ENCODE measurements at regions not wholly inside any gene's neighbourhood (a gene's known extent, or its start where the extent isn't known, plus 50 kb on each side); places are given as distances from the start of the nearest gene placed in this dataset.

DNA sequence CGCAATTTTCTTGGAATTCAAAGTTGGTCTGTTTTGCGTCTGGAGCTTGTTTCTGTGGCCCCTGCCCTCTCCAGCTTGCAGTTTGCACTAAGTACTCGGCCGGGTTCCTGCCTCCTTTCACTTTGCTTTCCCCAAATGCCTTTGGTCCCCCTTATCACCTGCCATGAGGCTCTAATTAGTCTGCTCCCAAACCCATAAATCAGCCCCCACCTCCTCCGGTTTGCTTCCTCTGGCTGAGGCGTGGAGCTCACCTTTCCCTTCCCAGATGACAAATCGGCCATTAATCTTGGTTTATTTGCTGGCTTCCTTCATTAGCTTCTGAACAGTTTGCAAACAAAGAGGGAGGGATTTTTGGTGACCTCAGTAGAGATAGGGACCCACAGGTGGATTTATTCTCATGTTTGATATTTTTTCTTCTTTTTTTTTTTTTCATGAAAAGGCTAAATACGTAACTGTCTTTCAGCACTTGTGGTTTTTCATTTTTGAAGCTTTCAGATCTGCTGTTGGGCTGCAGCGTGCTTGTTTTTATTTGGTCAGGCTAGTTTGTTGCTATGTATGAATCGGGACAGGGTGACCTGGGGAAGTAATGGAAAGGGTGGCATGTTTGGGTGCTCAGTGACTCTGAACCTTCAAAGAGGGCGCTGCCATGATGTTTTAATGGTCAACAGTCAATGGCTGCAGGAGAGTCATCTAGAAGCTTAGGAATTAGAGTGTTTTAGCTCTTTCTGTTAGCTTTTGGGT, 121.7 kb upstream of the JAG1 start:
- Mint-ChIP-seq H3K36me3 (ENCODE audit: low read depth) (no peaks in the 10 kb centered on the region), H3K9me3 (peaks cover 5% of the 10 kb centered on the region), H3K27ac (no peak overlapping the region), H3K4me3 (no peak overlapping the region), H3K4me1 (ENCODE audit: low read depth) (no peaks in the 10 kb centered on the region), H3K27me3 (ENCODE audit: low read depth) (peaks cover 2% of the 10 kb centered on the region)
- intact Hi-C loops (cut with micrococcal nuclease), result no loop called here
- CTCF ChIA-PET, result no interaction called here
- no peak for DNase-seq

- no peaks in the 10 kb centered on the region for H3K36me3 Mint-ChIP-seq (ENCODE audit: low read depth)
- peaks cover 2% of the 10 kb centered on the region for H3K27me3 Mint-ChIP-seq (ENCODE audit: low read depth)
- intact Hi-C loops (cut with micrococcal nuclease), result no loop called here
- no peak overlapping the region for H3K4me3 Mint-ChIP-seq
- CTCF ChIA-PET, result no interaction called here
- no peaks in the 10 kb centered on the region for H3K4me1 Mint-ChIP-seq (ENCODE audit: low read depth)
- no peak for DNase-seq
- H3K9me3 Mint-ChIP-seq, result peaks cover 3% of the 10 kb centered on the region
- no peak overlapping the region for H3K27ac Mint-ChIP-seq
Observed at GRCh38 chr20:10798811-10799210, 125.0 kb upstream of the JAG1 start.

- no peaks in the 10 kb centered on the region for H3K4me1 Mint-ChIP-seq (ENCODE audit: low read depth)
- no peak for DNase-seq
- H3K9me3 Mint-ChIP-seq, result peaks cover 3% of the 10 kb centered on the region
- intact Hi-C loops (cut with micrococcal nuclease), result no loop called here
- H3K4me3 Mint-ChIP-seq, result no peak overlapping the region
- H3K36me3 Mint-ChIP-seq (ENCODE audit: low read depth), result no peaks in the 10 kb centered on the region
- CTCF ChIA-PET, result no interaction called here
- peaks cover 2% of the 10 kb centered on the region for H3K27me3 Mint-ChIP-seq (ENCODE audit: low read depth)
- no peak overlapping the region for H3K27ac Mint-ChIP-seq
Observed at GRCh38 chr20:10799735-10800134, 125.9 kb upstream of the JAG1 start.

GRCh38 chr20:10800288-10800687, 126.5 kb upstream of the JAG1 start:
- no peak for DNase-seq
- Mint-ChIP-seq H3K27me3 (ENCODE audit: low read depth) (peaks cover 2% of the 10 kb centered on the region), H3K27ac (no peak overlapping the region), H3K36me3 (ENCODE audit: low read depth) (no peaks in the 10 kb centered on the region), H3K9me3 (peaks cover 3% of the 10 kb centered on the region), H3K4me1 (ENCODE audit: low read depth) (no peaks in the 10 kb centered on the region), H3K4me3 (no peak overlapping the region)
- intact Hi-C loops (cut with micrococcal nuclease), result no loop called here
- CTCF ChIA-PET, result no interaction called here

DNA sequence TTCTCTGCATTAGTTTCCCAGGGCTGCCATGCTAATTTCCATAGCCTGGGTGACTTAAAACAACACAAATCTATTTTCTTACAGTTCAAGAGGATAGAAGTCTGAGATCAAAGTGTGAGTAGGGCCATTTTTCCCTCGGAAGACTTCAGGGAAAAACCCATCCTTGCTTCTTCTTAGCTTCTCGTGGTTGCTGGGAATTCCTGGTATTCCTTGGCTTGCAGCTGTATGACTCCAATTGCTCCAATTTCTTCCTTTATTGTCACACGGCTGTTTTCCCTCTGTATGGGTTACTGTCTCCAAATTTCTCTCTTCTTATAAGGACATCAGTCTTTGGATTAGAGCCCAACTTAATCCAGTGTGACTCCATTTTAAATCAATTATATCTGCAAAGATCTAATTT, 128.4 kb upstream of the JAG1 start:
- H3K27ac Mint-ChIP-seq, result no peak overlapping the region
- H3K27me3 Mint-ChIP-seq (ENCODE audit: low read depth), result no peaks in the 10 kb centered on the region
- no peak for DNase-seq
- H3K36me3 Mint-ChIP-seq (ENCODE audit: low read depth), result no peaks in the 10 kb centered on the region
- no peak overlapping the region for H3K4me3 Mint-ChIP-seq
- intact Hi-C loops (cut with micrococcal nuclease), result no loop called here
- no peaks in the 10 kb centered on the region for H3K9me3 Mint-ChIP-seq
- no peaks in the 10 kb centered on the region for H3K4me1 Mint-ChIP-seq (ENCODE audit: low read depth)
- CTCF ChIA-PET, result interaction anchor here (1.2 kb wide), 1 partner anchor 23 kb away, joined by 4 read pairs; no protein-coding TSS in a partner anchor

DNA sequence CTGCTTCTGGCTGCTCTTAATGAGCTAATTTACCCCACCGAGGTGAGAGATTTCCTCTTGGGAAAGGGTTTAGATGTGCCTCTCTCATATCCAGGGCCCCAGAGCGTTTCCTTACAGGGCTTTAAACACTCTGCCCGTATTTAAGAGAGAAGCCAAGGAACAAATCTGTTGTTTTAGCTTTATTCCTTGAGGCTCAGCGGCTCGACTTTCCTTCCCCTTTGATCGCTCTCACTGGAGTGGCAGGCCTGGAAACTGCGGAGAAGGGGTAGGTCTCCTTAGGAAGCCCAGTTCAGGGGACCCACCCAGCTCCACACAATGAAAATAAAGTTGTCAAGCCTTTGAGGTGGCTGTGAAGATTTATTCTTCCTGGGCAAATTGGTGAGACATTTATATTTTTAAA, 132.0 kb upstream of the JAG1 start:
- H3K27ac Mint-ChIP-seq, result no peak overlapping the region
- no peaks in the 10 kb centered on the region for H3K27me3 Mint-ChIP-seq (ENCODE audit: low read depth)
- no peak overlapping the region for H3K4me3 Mint-ChIP-seq
- intact Hi-C loops (cut with micrococcal nuclease), result no loop called here
- CTCF ChIA-PET, result no interaction called here
- no peak for DNase-seq
- no peaks in the 10 kb centered on the region for H3K9me3 Mint-ChIP-seq
- H3K36me3 Mint-ChIP-seq (ENCODE audit: low read depth), result no peaks in the 10 kb centered on the region
- H3K4me1 Mint-ChIP-seq (ENCODE audit: low read depth), result no peaks in the 10 kb centered on the region

GRCh38 chr20:10806539-10806938, 132.7 kb upstream of the JAG1 start:
- no peaks in the 10 kb centered on the region for H3K36me3 Mint-ChIP-seq (ENCODE audit: low read depth)
- no peak overlapping the region for H3K27ac Mint-ChIP-seq
- no peak for DNase-seq
- intact Hi-C loops (cut with micrococcal nuclease), result no loop called here
- no peaks in the 10 kb centered on the region for H3K4me1 Mint-ChIP-seq (ENCODE audit: low read depth)
- H3K27me3 Mint-ChIP-seq (ENCODE audit: low read depth), result no peaks in the 10 kb centered on the region
- H3K9me3 Mint-ChIP-seq, result no peaks in the 10 kb centered on the region
- CTCF ChIA-PET, result interaction anchor here (0.7 kb wide), 1 partner anchor 1143 kb away, joined by 4 read pairs; no protein-coding TSS in a partner anchor
- H3K4me3 Mint-ChIP-seq, result no peak overlapping the region

DNA sequence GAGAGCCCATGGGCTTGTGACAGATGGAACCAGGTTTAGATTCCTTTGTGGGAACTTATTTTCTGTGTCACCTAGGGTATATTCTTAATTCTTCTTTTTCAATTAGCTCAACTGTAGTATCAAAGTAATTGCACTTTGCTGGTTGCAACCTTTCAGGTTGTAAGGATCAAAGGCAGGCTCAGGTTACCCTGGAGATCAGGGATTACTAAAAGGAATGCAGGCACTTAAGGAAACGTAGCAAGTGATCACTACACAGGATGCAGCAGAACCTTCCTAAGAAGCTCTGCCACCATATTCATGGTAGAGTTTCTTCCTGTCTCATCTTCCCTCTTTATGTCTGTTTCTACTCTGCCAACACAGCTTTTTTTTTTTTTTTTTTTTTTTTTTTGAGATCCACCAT, 133.2 kb upstream of the JAG1 start:
- H3K27ac Mint-ChIP-seq, result no peak overlapping the region
- intact Hi-C loops (cut with micrococcal nuclease), result no loop called here
- H3K4me1 Mint-ChIP-seq (ENCODE audit: low read depth), result no peaks in the 10 kb centered on the region
- H3K36me3 Mint-ChIP-seq (ENCODE audit: low read depth), result no peaks in the 10 kb centered on the region
- H3K9me3 Mint-ChIP-seq, result no peaks in the 10 kb centered on the region
- no peak overlapping the region for H3K4me3 Mint-ChIP-seq
- no peak for DNase-seq
- CTCF ChIA-PET, result no interaction called here
- no peaks in the 10 kb centered on the region for H3K27me3 Mint-ChIP-seq (ENCODE audit: low read depth)

GRCh38 chr20:10812759-10813327, 139.0 kb upstream of the JAG1 start:
- no peak overlapping the region for H3K27ac Mint-ChIP-seq
- no peak for DNase-seq
- intact Hi-C loops (cut with micrococcal nuclease), result no loop called here

GRCh38 chr20:10823585-10823984, 149.8 kb upstream of the JAG1 start:
- intact Hi-C loops (cut with micrococcal nuclease), result no loop called here
- H3K4me1 Mint-ChIP-seq (ENCODE audit: low read depth), result no peaks in the 10 kb centered on the region

More at GRCh38 chr20:10812759-10813327, 139.0 kb upstream of the JAG1 start:
- peaks cover 2% of the 10 kb centered on the region for H3K27me3 Mint-ChIP-seq (ENCODE audit: low read depth)
- H3K4me1 Mint-ChIP-seq (ENCODE audit: low read depth), result no peaks in the 10 kb centered on the region
- H3K4me3 Mint-ChIP-seq, result no peak overlapping the region
- H3K36me3 Mint-ChIP-seq (ENCODE audit: low read depth), result no peaks in the 10 kb centered on the region
- no peaks in the 10 kb centered on the region for H3K9me3 Mint-ChIP-seq
- CTCF ChIA-PET, result no interaction called here

GRCh38 chr20:10824750-10825500, 151.1 kb upstream of the JAG1 start:
- no peak for DNase-seq
- CTCF ChIA-PET, result no interaction called here
- Mint-ChIP-seq H3K27me3 (ENCODE audit: low read depth) (no peaks in the 10 kb centered on the region), H3K4me3 (no peak overlapping the region), H3K36me3 (ENCODE audit: low read depth) (no peaks in the 10 kb centered on the region), H3K4me1 (ENCODE audit: low read depth) (no peaks in the 10 kb centered on the region), H3K9me3 (peaks cover 1% of the 10 kb centered on the region), H3K27ac (no peak overlapping the region)
- intact Hi-C loops (cut with micrococcal nuclease), result no loop called here

More at GRCh38 chr20:10823585-10823984, 149.8 kb upstream of the JAG1 start:
- Mint-ChIP-seq H3K27me3 (ENCODE audit: low read depth) (no peaks in the 10 kb centered on the region), H3K27ac (no peak overlapping the region), H3K4me3 (no peak overlapping the region), H3K9me3 (peaks cover 6% of the 10 kb centered on the region), H3K36me3 (ENCODE audit: low read depth) (no peaks in the 10 kb centered on the region)
- CTCF ChIA-PET, result no interaction called here
- no peak for DNase-seq

- peaks cover 1% of the 10 kb centered on the region for H3K9me3 Mint-ChIP-seq
Observed at GRCh38 chr20:10826111-10826510, 152.3 kb upstream of the JAG1 start.

DNA sequence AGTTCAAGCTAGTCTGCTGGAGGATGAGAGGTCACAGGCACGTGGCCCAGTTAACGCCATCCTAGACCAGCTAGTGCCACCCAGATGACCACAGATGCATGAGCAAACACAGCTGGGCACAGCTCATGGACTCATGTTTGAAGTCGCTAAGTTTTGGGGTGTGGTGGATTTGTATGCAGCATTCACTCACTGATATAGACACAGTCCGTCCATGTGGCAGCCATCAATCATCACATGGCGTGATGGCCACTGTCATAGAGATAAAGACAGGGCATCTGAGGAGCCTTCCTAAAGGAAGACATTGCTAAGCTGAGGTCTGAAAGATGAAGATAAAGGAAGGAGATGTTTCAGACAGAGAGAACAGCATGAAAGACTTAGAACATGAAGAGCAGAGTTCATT, 154.4 kb upstream of the JAG1 start:
- CTCF ChIA-PET, result interaction anchor here (0.6 kb wide), 1 partner anchor 428 kb away, joined by 3 read pairs; no protein-coding TSS in a partner anchor
- Mint-ChIP-seq H3K4me1 (ENCODE audit: low read depth) (no peaks in the 10 kb centered on the region), H3K36me3 (ENCODE audit: low read depth) (no peaks in the 10 kb centered on the region), H3K27me3 (ENCODE audit: low read depth) (no peaks in the 10 kb centered on the region), H3K4me3 (no peak overlapping the region), H3K27ac (no peak overlapping the region), H3K9me3 (no peaks in the 10 kb centered on the region)
- intact Hi-C loops (cut with micrococcal nuclease), result no loop called here
- DNase-seq, result no peak

More at GRCh38 chr20:10826111-10826510, 152.3 kb upstream of the JAG1 start:
- CTCF ChIA-PET, result no interaction called here
- no peak for DNase-seq
- Mint-ChIP-seq H3K4me1 (ENCODE audit: low read depth) (no peaks in the 10 kb centered on the region), H3K27me3 (ENCODE audit: low read depth) (no peaks in the 10 kb centered on the region), H3K4me3 (no peak overlapping the region), H3K27ac (no peak overlapping the region), H3K36me3 (ENCODE audit: low read depth) (no peaks in the 10 kb centered on the region)
- intact Hi-C loops (cut with micrococcal nuclease), result no loop called here

Data from activated naive CD4-positive, alpha-beta T cell treated with anti-CD3 and anti-CD28 coated beads for 36 hours (primary cell).